IMR-90 (cell line): ENCODE measurements at regions not wholly inside any gene's neighbourhood (a gene's known extent, or its start where the extent isn't known, plus 50 kb on each side); places are given as distances from the start of the nearest gene placed in this dataset.

ENCODE experiments used
- ATAC-seq: fragments of 200-7000 bp; cut with Tn5 transposase; 2 replicates; pipeline ENCODE4 v1.9.1; 2020; ENCODE audit warnings: low read depth, mild to moderate bottlenecking, moderate library complexity
- BruUV-seq: library from RNA; stranded (reverse); fragments of 400-500 nt; replicated peaks from 2 replicates; lab custom pipeline; 2021; lab: Mats Ljungman, UMichigan
- CTCF ChIA-PET: fragments of 300-600 bp; formaldehyde crosslinking; extraction: SDS; loops from one replicate; lab custom pipeline; 2021; ENCODE audit warnings: antibody characterized with exemption; lab: Yijun Ruan, JAX
- POLR2A ChIA-PET: fragments of 300-600 bp; sonication (Branson Sonifier 250); formaldehyde crosslinking; loops from one replicate; lab custom pipeline; 2022; ENCODE audit warnings: antibody characterized with exemption; ENCODE audit not compliant: unreplicated experiment; lab: Charles Lee
- DNase-seq: peaks from one replicate; pipeline ENCODE4 v3.0.0; 2013
- H2AFZ ChIP-seq: replicated peaks from 2 replicates; pipeline ENCODE3; 2013; ENCODE audit warnings: low read length, mild to moderate bottlenecking; ENCODE audit not compliant: poor library complexity
- H2AK5ac ChIP-seq: 2 replicates; pipeline ENCODE4 v1.6.1; 2013; ENCODE audit warnings: low read depth, low read length, inconsistent platforms
- H2AK9ac ChIP-seq: replicated peaks from 2 replicates; pipeline ENCODE3; 2013; ENCODE audit warnings: mild to moderate bottlenecking, low read depth, low read length, moderate library complexity; ENCODE audit not compliant: poor library complexity
- H2BK120ac ChIP-seq: 2 replicates; pipeline ENCODE4 v1.6.1; 2013; ENCODE audit warnings: low read depth, low read length, inconsistent platforms
- H2BK15ac ChIP-seq: 3 replicates; pipeline ENCODE4 v1.6.1; 2013; ENCODE audit warnings: low read depth, low read length, inconsistent platforms
- H2BK20ac ChIP-seq: 2 replicates; pipeline ENCODE4 v1.6.1; 2013; ENCODE audit warnings: low read depth, mild to moderate bottlenecking, inconsistent platforms, low read length, moderate library complexity
- H2BK5ac ChIP-seq: 2 replicates; pipeline ENCODE4 v1.6.1; 2013; ENCODE audit warnings: mild to moderate bottlenecking, low read depth, low read length, inconsistent platforms; ENCODE audit not compliant: poor library complexity, severe bottlenecking
- H3K14ac ChIP-seq: replicated peaks from 2 replicates; pipeline ENCODE4 v1.6.1; 2013; ENCODE audit warnings: low read depth, low read length, inconsistent platforms
- H3K18ac ChIP-seq: 2 replicates; pipeline ENCODE4 v1.6.1; 2013; ENCODE audit warnings: low read depth, low read length, control low read depth
- H3K23ac ChIP-seq: 2 replicates; pipeline ENCODE4 v1.6.1; 2013; ENCODE audit warnings: low read depth, low read length, inconsistent platforms
- H3K27ac ChIP-seq: 2 replicates; pipeline ENCODE4 v1.5.1; 2013; ENCODE audit warnings: mild to moderate bottlenecking, control low read depth, low read length; ENCODE audit not compliant: insufficient read depth
- H3K27me3 ChIP-seq: 2 replicates; pipeline ENCODE4 v1.6.1; 2013; ENCODE audit warnings: low read length; ENCODE audit not compliant: control insufficient read depth, insufficient read depth
- H3K36me3 ChIP-seq: 2 replicates; pipeline ENCODE4 v1.6.1; 2013; ENCODE audit warnings: low read length, mixed read lengths; ENCODE audit not compliant: control insufficient read depth, insufficient read depth
- H3K4ac ChIP-seq: 2 replicates; pipeline ENCODE4 v1.6.1; 2013; ENCODE audit warnings: low read depth, low read length, inconsistent platforms
- H3K4me1 ChIP-seq: 2 replicates; pipeline ENCODE4 v1.6.1; 2013; ENCODE audit warnings: low read length, mixed read lengths; ENCODE audit not compliant: control insufficient read depth, insufficient read depth
- H3K4me2 ChIP-seq: 2 replicates; pipeline ENCODE4 v1.6.1; 2013; ENCODE audit warnings: low read depth, mild to moderate bottlenecking, control low read depth, low read length, moderate library complexity
- H3K4me3 ChIP-seq: 2 replicates; pipeline ENCODE4 v1.5.1; 2013; ENCODE audit warnings: low read depth, mild to moderate bottlenecking, control low read depth, low read length, moderate library complexity; ENCODE audit not compliant: insufficient read depth
- H3K56ac ChIP-seq: 2 replicates; pipeline ENCODE4 v1.6.1; 2013; ENCODE audit warnings: low read length, inconsistent platforms; ENCODE audit not compliant: insufficient read depth; ENCODE audit errors: extremely low read depth
- H3K79me1 ChIP-seq, 2 experiments: 2 replicates each; pipeline ENCODE4 v1.6.1; 2013; ENCODE audit warnings: low read length in 2 of 2, inconsistent platforms in 1 of 2, low read depth in 1 of 2
- H3K9ac ChIP-seq: 2 replicates; pipeline ENCODE4 v1.6.1; 2013; ENCODE audit warnings: low read depth, low read length, control low read depth
- H3K9me1 ChIP-seq: 2 replicates; pipeline ENCODE4 v1.6.1; 2013; ENCODE audit warnings: low read length, inconsistent platforms; ENCODE audit not compliant: insufficient read depth
- H3K9me3 ChIP-seq: 2 replicates; pipeline ENCODE4 v1.6.1; 2013; ENCODE audit warnings: low read length; ENCODE audit not compliant: control insufficient read depth, insufficient read depth
- H4K20me1 ChIP-seq: 2 replicates; pipeline ENCODE4 v1.6.1; 2013; ENCODE audit warnings: low read length, inconsistent platforms; ENCODE audit not compliant: insufficient read depth
- H4K5ac ChIP-seq: 2 replicates; pipeline ENCODE4 v1.6.1; 2013; ENCODE audit warnings: mild to moderate bottlenecking, low read depth, low read length, control low read depth
- H4K8ac ChIP-seq, 2 experiments: 2 replicates each; pipeline ENCODE4 v1.6.1; 2013; ENCODE audit warnings: low read depth in 2 of 2, low read length in 2 of 2, control low read depth in 1 of 2, inconsistent platforms in 1 of 2
- H4K91ac ChIP-seq: 2 replicates; pipeline ENCODE4 v1.6.1; 2013; ENCODE audit warnings: low read depth, low read length, inconsistent platforms; ENCODE audit not compliant: insufficient read depth
- BHLHE40 ChIP-seq: fragments of 150-350 bp; IDR thresholded peaks from 2 replicates; pipeline ENCODE4 v1.6.1; 2016; ENCODE audit warnings: mild to moderate bottlenecking, low read depth, low read length
- MAFK ChIP-seq: IDR thresholded peaks from 2 replicates; pipeline ENCODE4 v1.6.1; 2012; ENCODE audit warnings: low read depth, low read length, improper control_type of control experiment
- MAZ ChIP-seq: IDR thresholded peaks from 2 replicates; pipeline ENCODE4 v1.6.1; 2012; ENCODE audit warnings: low read depth, mild to moderate bottlenecking, low read length, improper control_type of control experiment, moderate library complexity, borderline replicate concordance
- POLR2A ChIP-seq: IDR thresholded peaks from 2 replicates; pipeline ENCODE4 v1.6.1; 2012; ENCODE audit warnings: mild to moderate bottlenecking, low read depth, low read length
- RFX5 ChIP-seq: IDR thresholded peaks from 2 replicates; pipeline ENCODE4 v1.8.0; 2012; ENCODE audit warnings: low read depth, mild to moderate bottlenecking, low read length, moderate library complexity
- WGBS, 2 experiments: methylation state at CpG; one replicate each; pipeline versions ENCODE4 v1.1.5 to v1.1.7; 2013; ENCODE audit warnings: missing lambda C conversion rate in 2 of 2; ENCODE audit not compliant: insufficient read length in 1 of 2; ENCODE audit errors: extremely low coverage in 2 of 2; 5-methylcytosine and 5-hydroxymethylcytosine counted together
- dilution Hi-C: fragments of 300-500 bp; cut with HindIII; formaldehyde crosslinking; loops from one replicate; pipeline ENCODE4 v1.14.3; 2018; ENCODE audit warnings: low sequenced_read_pairs; ENCODE audit not compliant: unreplicated experiment
- in situ Hi-C: fragments of 300-500 bp; cut with MboI; formaldehyde crosslinking; loops from 3 replicates; pipeline ENCODE4 v1.14.3; 2019; ENCODE audit warnings: low sequenced_read_pairs, inconsistent platforms, mixed read lengths
- intact Hi-C: fragments of 100-400 bp; cut with micrococcal nuclease; formaldehyde crosslinking; loops from 2 replicates; pipeline ENCODE4 v1.10.0; 2022
- TF ChIP-seq, protein P1 (sequence below): conservative IDR thresholded peaks from 2 replicates; pipeline ENCODE4 v1.5.1; 2012; ENCODE audit warnings: mild to moderate bottlenecking, low read depth, low read length, improper control_type of control experiment

DNA sequence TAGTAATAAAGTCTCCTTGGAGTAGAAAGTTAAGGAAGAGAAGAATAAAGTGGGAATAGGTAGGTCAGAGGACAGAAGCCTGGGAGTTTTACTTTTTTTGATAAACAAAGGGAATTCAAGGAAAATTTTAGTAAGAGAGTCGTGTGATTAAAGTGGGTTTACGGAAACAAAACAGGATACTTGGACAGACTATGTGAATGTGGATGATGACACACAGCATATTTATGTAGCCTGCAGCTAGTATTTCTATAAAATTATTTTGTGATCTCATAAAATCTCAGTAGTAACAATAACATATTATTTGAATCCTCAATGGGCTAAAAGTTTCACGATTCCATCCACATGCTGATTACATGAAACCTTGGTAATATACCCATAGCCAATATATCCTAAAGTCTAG is 450.7 kb upstream of the PIK3C3 start:
- DNase-seq: no peak
- WGBS, 2 experiments: no CpG with 5 or more reads among the region's 3 CpGs
- dilution Hi-C loops: no loop called here

More for the DNA sequence above, 450.7 kb upstream of the PIK3C3 start:
- H2BK15ac ChIP-seq: no peak overlapping the region
- no peaks in the 10 kb centered on the region for H3K9me1 ChIP-seq
- no TSS peak for BruUV-seq
- TF ChIP-seq POLR2A: no peak
- TF ChIP-seq, protein P1, sequence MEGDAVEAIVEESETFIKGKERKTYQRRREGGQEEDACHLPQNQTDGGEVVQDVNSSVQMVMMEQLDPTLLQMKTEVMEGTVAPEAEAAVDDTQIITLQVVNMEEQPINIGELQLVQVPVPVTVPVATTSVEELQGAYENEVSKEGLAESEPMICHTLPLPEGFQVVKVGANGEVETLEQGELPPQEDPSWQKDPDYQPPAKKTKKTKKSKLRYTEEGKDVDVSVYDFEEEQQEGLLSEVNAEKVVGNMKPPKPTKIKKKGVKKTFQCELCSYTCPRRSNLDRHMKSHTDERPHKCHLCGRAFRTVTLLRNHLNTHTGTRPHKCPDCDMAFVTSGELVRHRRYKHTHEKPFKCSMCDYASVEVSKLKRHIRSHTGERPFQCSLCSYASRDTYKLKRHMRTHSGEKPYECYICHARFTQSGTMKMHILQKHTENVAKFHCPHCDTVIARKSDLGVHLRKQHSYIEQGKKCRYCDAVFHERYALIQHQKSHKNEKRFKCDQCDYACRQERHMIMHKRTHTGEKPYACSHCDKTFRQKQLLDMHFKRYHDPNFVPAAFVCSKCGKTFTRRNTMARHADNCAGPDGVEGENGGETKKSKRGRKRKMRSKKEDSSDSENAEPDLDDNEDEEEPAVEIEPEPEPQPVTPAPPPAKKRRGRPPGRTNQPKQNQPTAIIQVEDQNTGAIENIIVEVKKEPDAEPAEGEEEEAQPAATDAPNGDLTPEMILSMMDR: no peak
- TF ChIP-seq BHLHE40: no peak
- no peak for TF ChIP-seq MAFK
- no peak for TF ChIP-seq MAZ
- TF ChIP-seq RFX5: no peak
- no peak overlapping the region for H3K4me2 ChIP-seq
- H2AFZ ChIP-seq: no peak overlapping the region
- ChIA-PET CTCF (no interaction called here), POLR2A (no interaction called here)
- no peak overlapping the region for H3K14ac ChIP-seq
- in situ Hi-C loops (no loop called here), intact Hi-C loops (no loop called here)
- H3K9me3 ChIP-seq: no peaks in the 10 kb centered on the region
- no peak overlapping the region for H4K91ac ChIP-seq
- H3K23ac ChIP-seq: no peak overlapping the region
- no peak overlapping the region for H3K56ac ChIP-seq
- no peak overlapping the region for H2AK5ac ChIP-seq
- no peak overlapping the region for H3K18ac ChIP-seq
- H2BK5ac ChIP-seq: no peak overlapping the region
- H4K20me1 ChIP-seq: no peaks in the 10 kb centered on the region
- no peak overlapping the region for H4K5ac ChIP-seq
- no peak overlapping the region for H2AK9ac ChIP-seq
- no peak for ATAC-seq
- no peak overlapping the region for H3K9ac ChIP-seq
- H4K8ac ChIP-seq: no peak overlapping the region
- H3K4ac ChIP-seq: no peak overlapping the region
- H3K79me1 ChIP-seq: no peaks in the 10 kb centered on the region
- H3K27me3 ChIP-seq: no peaks in the 10 kb centered on the region
- H2BK20ac ChIP-seq: no peak overlapping the region
- no peak overlapping the region for H3K27ac ChIP-seq
- H2BK120ac ChIP-seq: no peak overlapping the region
- no peaks in the 10 kb centered on the region for H3K36me3 ChIP-seq
- no peak overlapping the region for H3K4me3 ChIP-seq
- no peaks in the 10 kb centered on the region for H3K4me1 ChIP-seq
